BLaER1 (cell line): ENCODE measurements at regions not wholly inside any gene's neighbourhood (a gene's known extent, or its start where the extent isn't known, plus 50 kb on each side); places are given as distances from the start of the nearest gene placed in this dataset.
"Not testable (repeated sequence)": the region's sequence is repeated elsewhere in the genome, so short reads cannot be mapped to it uniquely, and the experiment has no call there.

Source experiments
- H3K27ac ChIP-seq: shearing (Covaris generic); formaldehyde crosslinking; 2 replicates; pipeline ENCODE4 v1.8.1; 2022
- H3K27me3 ChIP-seq: shearing (Covaris generic); formaldehyde crosslinking; 2 replicates; pipeline ENCODE4 v1.8.1; 2022
- H3K36me3 ChIP-seq: shearing (Covaris generic); formaldehyde crosslinking; 2 replicates; pipeline ENCODE4 v1.8.1; 2022
- H3K4me1 ChIP-seq: shearing (Covaris generic); formaldehyde crosslinking; 2 replicates; pipeline ENCODE4 v1.8.1; 2022
- H3K4me2 ChIP-seq: shearing (Covaris generic); formaldehyde crosslinking; 2 replicates; pipeline ENCODE4 v1.8.1; 2022
- H3K4me3 ChIP-seq: shearing (Covaris generic); formaldehyde crosslinking; 2 replicates; pipeline ENCODE4 v1.8.1; 2022
- H3K9ac ChIP-seq: shearing (Covaris generic); formaldehyde crosslinking; 2 replicates; pipeline ENCODE4 v1.8.1; 2022
- H3K9me3 ChIP-seq: shearing (Covaris generic); formaldehyde crosslinking; 2 replicates; pipeline ENCODE4 v1.8.1; 2022
- H4K20me1 ChIP-seq: shearing (Covaris generic); formaldehyde crosslinking; 2 replicates; pipeline ENCODE4 v1.8.1; 2022
- Cebpa-rat ChIP-seq: shearing (Covaris generic); IDR thresholded peaks from 2 replicates; pipeline ENCODE4 v1.8.1; 2022

DNA sequence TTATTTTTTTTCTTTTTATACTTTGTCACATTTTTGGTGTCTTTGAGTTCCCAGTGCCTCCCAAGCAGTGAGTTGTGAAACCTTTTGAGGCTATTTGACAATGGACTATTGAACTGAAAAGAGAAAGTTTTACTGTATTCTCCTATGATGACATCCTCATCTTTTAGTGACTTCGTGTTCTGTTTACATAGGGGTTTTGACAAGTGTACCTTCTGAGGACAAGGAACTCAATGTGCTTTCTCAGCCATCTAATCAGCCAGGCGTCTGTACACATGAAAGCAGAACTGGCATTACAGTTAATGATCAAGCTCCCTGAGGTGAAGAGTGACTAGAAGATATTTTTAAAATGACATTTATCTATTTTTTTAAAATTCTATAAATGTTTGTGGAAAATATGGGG, 175.5 kb downstream of the ANXA1 start:
- Histone ChIP-seq H3K9me3 (no peaks in the 10 kb centered on the region), H3K27me3 (no peaks in the 10 kb centered on the region), H3K4me2 (no peak overlapping the region), H3K36me3 (no peaks in the 10 kb centered on the region), H3K9ac (no peak overlapping the region), H4K20me1 (no peaks in the 10 kb centered on the region), H3K4me3 (no peak overlapping the region), H3K4me1 (no peaks in the 10 kb centered on the region), H3K27ac (no peak overlapping the region)
- TF ChIP-seq Cebpa-rat = no peak

DNA sequence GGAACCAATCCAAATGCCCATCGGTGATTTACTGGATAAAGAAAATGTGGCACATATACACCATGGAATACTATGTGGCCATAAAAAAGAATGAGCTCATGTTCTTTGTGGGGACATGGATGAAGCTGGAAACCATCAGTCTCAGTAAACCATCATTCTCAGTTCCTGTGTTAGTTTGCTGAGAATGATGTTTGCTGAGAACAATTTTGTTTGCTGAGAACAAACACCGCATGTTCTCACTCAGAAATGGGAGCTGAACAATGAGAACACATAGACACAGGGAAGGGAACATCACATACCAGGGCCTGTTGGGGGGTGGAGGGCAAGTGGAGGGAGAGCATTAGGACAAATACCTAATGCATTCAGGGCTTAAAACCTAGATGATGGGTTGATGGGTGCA, 185.5 kb downstream of the ANXA1 start:
- H3K9me3 ChIP-seq, H3K4me3 ChIP-seq, H3K4me1 ChIP-seq, H3K27me3 ChIP-seq, H3K4me2 ChIP-seq, H3K9ac ChIP-seq, H3K27ac ChIP-seq, H3K36me3 ChIP-seq, H4K20me1 ChIP-seq: not testable (repeated sequence)

DNA sequence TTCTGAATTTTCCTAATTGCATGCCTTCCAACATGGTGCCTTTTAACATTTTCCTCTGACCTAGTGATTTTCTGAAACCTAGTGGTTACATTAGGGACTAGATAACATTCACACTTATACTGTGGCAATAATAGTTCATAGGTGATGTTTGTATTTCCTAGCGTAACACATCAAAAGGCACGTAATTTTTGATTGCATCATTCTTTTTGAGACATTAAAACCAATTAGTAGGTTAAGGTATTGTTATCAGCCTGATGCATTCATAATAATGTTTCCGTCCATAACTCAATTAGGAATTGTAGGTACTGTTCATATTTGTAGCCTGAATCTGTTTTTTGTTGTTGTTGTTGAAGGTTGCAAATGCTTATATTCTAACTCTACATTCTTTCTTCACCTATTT, 192.4 kb downstream of the ANXA1 start:
- no peaks in the 10 kb centered on the region for H4K20me1 ChIP-seq
- H3K27ac ChIP-seq = no peak overlapping the region
- TF ChIP-seq Cebpa-rat = no peak
- no peaks in the 10 kb centered on the region for H3K4me1 ChIP-seq
- no peaks in the 10 kb centered on the region for H3K36me3 ChIP-seq
- H3K27me3 ChIP-seq = no peaks in the 10 kb centered on the region
- no peaks in the 10 kb centered on the region for H3K9me3 ChIP-seq
- no peak overlapping the region for H3K9ac ChIP-seq
- H3K4me3 ChIP-seq = no peak overlapping the region
- no peak overlapping the region for H3K4me2 ChIP-seq

DNA sequence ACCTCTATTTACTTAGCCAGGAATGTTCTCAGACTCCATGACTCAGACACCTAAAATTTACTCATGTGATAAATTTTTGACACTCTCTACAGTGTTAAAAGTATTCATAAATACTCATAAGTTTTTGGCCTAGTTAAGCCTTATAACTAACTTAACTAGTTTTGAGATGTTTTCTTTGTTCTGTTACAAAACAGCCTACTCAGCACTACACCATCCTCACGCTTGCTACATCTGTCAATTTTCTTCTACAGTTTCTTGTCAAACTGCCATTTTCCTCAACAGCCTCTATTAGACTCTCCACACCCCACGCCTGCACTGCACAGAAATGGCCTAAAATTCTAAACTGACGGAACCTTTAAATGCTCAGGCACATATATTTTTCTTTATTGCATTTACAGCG, 195.5 kb downstream of the ANXA1 start:
- Histone ChIP-seq H3K27me3 (no peaks in the 10 kb centered on the region), H3K4me2 (no peak overlapping the region), H3K4me3 (no peak overlapping the region), H3K27ac (no peak overlapping the region), H3K9ac (no peak overlapping the region), H3K36me3 (no peaks in the 10 kb centered on the region), H3K9me3 (no peaks in the 10 kb centered on the region), H3K4me1 (no peaks in the 10 kb centered on the region), H4K20me1 (no peaks in the 10 kb centered on the region)
- TF ChIP-seq Cebpa-rat = no peak

DNA sequence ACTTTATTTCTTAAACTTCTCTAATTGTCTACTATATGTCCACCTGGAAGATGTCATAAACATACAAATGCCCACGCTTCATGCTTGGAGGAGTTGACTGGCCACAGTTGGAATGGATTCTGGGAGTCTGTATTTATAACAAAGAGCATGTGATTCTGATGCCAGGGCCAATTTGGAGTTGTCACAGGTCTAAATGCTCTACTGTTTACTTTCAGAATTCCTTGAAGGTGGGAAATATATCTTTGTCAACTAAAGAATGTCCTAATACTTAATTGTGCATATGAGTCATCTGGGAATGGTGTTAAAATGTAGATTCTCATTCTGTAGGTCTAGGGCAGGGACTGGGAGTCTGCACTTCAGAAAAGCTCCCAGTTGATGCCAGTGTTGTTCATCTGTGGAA, 196.1 kb downstream of the ANXA1 start:
- H3K4me2 ChIP-seq = no peak overlapping the region
- H3K9ac ChIP-seq = no peak overlapping the region
- no peaks in the 10 kb centered on the region for H3K27me3 ChIP-seq
- H3K4me1 ChIP-seq = no peaks in the 10 kb centered on the region
- H3K27ac ChIP-seq = no peak overlapping the region
- H3K4me3 ChIP-seq = no peak overlapping the region
- no peaks in the 10 kb centered on the region for H4K20me1 ChIP-seq
- no peaks in the 10 kb centered on the region for H3K9me3 ChIP-seq
- H3K36me3 ChIP-seq = no peaks in the 10 kb centered on the region
- TF ChIP-seq Cebpa-rat = no peak

DNA sequence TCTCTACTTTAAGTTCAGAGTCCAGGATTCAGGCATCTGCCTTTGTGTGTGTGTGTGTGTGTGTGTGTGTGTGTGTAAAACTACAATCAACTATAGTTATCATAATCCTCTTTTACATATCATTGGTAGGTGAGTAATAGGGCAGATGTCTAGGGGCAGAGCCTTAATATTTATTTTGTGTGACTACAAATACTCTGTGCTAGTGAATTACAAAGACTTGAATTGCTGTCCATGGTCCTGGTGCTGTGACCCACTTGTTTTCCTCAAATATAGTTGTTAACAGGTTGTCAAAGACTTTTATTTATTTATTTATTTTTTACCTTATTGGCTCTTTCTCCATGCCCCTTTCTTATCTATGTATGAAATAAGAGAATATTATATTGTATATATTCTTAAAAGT, 196.8 kb downstream of the ANXA1 start:
- Histone ChIP-seq H4K20me1 (no peaks in the 10 kb centered on the region), H3K36me3 (no peaks in the 10 kb centered on the region), H3K27ac (no peak overlapping the region), H3K4me2 (no peak overlapping the region), H3K4me1 (no peaks in the 10 kb centered on the region), H3K9me3 (no peaks in the 10 kb centered on the region), H3K27me3 (no peaks in the 10 kb centered on the region), H3K4me3 (no peak overlapping the region), H3K9ac (no peak overlapping the region)
- no peak for TF ChIP-seq Cebpa-rat

DNA sequence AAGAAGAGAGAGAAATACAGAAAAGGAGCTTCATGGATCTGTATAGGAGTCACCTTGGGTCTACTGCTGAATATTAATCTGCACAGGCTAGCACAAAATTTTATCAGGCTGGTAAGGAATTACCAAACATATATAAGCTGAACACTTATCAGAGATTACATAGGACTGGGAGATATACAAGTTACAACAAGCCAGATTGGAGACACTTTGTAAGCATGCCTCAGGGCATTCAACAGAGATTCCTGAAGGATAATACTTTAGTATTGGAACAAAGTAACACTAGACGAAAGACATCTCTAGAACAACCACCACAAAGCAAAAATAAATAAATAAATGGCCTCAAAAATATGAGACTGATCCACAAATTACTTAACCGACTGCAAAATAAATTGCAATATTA, 197.8 kb downstream of the ANXA1 start:
- no peaks in the 10 kb centered on the region for H3K4me1 ChIP-seq
- TF ChIP-seq Cebpa-rat = no peak
- no peak overlapping the region for H3K27ac ChIP-seq
- no peaks in the 10 kb centered on the region for H3K27me3 ChIP-seq
- H3K4me3 ChIP-seq = no peak overlapping the region
- no peak overlapping the region for H3K4me2 ChIP-seq
- no peaks in the 10 kb centered on the region for H4K20me1 ChIP-seq
- H3K36me3 ChIP-seq = no peaks in the 10 kb centered on the region
- no peaks in the 10 kb centered on the region for H3K9me3 ChIP-seq
- H3K9ac ChIP-seq = no peak overlapping the region

DNA sequence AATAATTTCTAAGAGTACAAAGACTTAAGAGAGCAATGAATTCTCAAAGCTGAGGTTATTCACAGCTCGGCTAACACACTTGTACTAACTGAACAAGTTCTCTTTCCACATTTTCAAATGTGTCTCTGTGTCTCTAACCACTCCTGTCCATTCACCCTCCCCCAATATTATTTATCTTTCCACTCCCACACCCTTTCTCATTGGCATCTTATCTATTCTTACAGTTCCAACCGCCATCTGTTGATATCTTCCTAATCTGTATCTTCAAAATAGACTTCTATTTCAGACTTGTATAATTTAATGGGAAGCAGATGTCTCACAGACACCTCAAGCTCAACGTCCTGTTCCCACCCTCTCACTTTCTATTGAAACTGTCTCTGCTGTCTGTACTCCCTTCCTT, 205.9 kb downstream of the ANXA1 start:
- H3K4me3 ChIP-seq = no peak overlapping the region
- H3K27ac ChIP-seq = no peak overlapping the region
- H3K27me3 ChIP-seq = no peaks in the 10 kb centered on the region
- H4K20me1 ChIP-seq = no peaks in the 10 kb centered on the region
- H3K9me3 ChIP-seq = no peaks in the 10 kb centered on the region
- H3K4me1 ChIP-seq = no peaks in the 10 kb centered on the region
- H3K9ac ChIP-seq = no peak overlapping the region
- TF ChIP-seq Cebpa-rat = no peak
- H3K4me2 ChIP-seq = no peak overlapping the region
- H3K36me3 ChIP-seq = no peaks in the 10 kb centered on the region

DNA sequence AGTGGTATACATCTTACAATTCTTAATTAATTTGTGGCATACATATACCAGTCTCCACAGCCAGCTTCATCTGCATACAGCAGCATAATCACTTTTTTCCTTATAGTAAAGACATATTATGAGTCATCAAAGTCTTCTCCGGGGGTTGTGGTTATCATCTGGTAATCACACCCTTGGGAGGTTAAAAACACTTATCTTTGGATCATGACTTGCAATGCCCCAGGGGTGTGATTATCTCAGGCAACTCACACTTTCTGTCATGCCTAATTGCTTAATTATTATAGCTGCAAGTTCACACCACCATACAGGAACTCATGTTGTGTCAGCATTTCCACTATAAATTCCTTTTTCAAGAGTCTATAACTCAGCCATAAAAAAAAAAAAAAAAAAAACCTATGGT, 218.4 kb downstream of the ANXA1 start:
- TF ChIP-seq Cebpa-rat = no peak

DNA sequence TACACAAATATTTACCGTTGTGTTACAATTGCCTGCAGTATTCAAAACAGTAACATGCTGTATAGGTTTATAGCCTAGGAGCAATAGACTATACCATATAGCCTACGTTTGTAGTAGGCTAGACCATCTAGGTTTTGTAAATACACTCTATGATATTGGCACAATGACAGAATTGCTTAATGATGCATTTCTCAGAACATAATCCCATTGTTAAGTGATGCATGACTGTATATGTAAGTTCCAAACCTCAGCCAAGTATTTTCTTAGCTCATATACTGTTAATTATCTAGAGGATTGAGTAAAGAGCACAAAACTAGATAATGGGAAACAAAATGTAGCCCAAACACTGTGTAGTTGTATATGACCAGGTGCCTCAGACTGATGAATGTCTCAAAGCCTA, 220.1 kb downstream of the ANXA1 start:
- H3K9me3 ChIP-seq = peaks cover 9% of the 10 kb centered on the region
- H3K36me3 ChIP-seq = no peaks in the 10 kb centered on the region
- no peak for TF ChIP-seq Cebpa-rat
- H3K9ac ChIP-seq = no peak overlapping the region
- no peaks in the 10 kb centered on the region for H3K27me3 ChIP-seq
- no peak overlapping the region for H3K27ac ChIP-seq
- H3K4me2 ChIP-seq = no peak overlapping the region
- H3K4me1 ChIP-seq = no peaks in the 10 kb centered on the region
- H3K4me3 ChIP-seq = no peak overlapping the region
- H4K20me1 ChIP-seq = no peaks in the 10 kb centered on the region

More for the DNA sequence above, 218.4 kb downstream of the ANXA1 start:
- no peak overlapping the region for H3K4me3 ChIP-seq
- no peak overlapping the region for H3K9ac ChIP-seq
- no peaks in the 10 kb centered on the region for H3K4me1 ChIP-seq
- H3K27me3 ChIP-seq = no peaks in the 10 kb centered on the region
- no peak overlapping the region for H3K4me2 ChIP-seq
- H4K20me1 ChIP-seq = no peaks in the 10 kb centered on the region
- no peak overlapping the region for H3K27ac ChIP-seq
- H3K9me3 ChIP-seq = peaks cover 9% of the 10 kb centered on the region
- H3K36me3 ChIP-seq = no peaks in the 10 kb centered on the region

DNA sequence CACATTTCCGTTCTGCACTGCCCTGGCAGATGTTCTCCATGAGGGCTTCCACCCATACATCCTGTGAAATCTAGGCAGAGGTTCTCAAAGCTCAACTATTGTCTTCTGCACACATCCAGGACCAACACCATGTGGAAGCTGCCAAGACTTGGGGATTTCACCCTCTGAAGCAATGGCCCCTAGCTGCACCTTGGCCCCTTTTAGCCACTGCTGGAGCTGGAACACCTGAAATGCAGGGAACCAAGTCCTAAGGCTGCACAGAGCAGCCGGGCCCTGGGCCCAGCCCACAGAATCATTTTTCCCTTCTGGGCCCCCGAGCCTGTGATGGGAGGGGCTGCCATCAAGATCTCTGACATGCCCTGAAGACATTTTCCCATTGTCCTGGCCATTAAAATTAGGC, 228.7 kb downstream of the ANXA1 start:
- Histone ChIP-seq H3K27ac (no peak overlapping the region), H3K9ac (no peak overlapping the region), H3K4me3 (no peak overlapping the region), H3K27me3 (no peaks in the 10 kb centered on the region), H3K9me3 (no peaks in the 10 kb centered on the region), H3K4me2 (no peak overlapping the region), H3K36me3 (no peaks in the 10 kb centered on the region), H3K4me1 (no peaks in the 10 kb centered on the region), H4K20me1 (no peaks in the 10 kb centered on the region)
- TF ChIP-seq Cebpa-rat = no peak
